LNCaP clone FGC (cell line): ENCODE measurements at regions not wholly inside any gene's neighbourhood (a gene's known extent, or its start where the extent isn't known, plus 50 kb on each side); places are given as distances from the start of the nearest gene placed in this dataset.

Source experiments
- DNase-seq: peaks from one replicate; pipeline ENCODE4 v3.0.0-alpha.2; 2011; ENCODE audit warnings: low read depth
- H3K4me3 ChIP-seq: 2 replicates; pipeline ENCODE4 v1.5.1; 2011; ENCODE audit warnings: mild to moderate bottlenecking, low read depth, low read length, control low read depth
- CTCF ChIP-seq: IDR thresholded peaks from 2 replicates; pipeline ENCODE4 v1.5.1; 2012; ENCODE audit warnings: mild to moderate bottlenecking; ENCODE audit not compliant: control insufficient read depth, insufficient read depth; ENCODE audit errors: extremely low read depth

GRCh38 chr1:193819376-193819775 lies 633.0 kb upstream of the B3GALT2 start:
- no peak overlapping the region for H3K4me3 ChIP-seq
- TF ChIP-seq CTCF: no peak
- no peak for DNase-seq

GRCh38 chr1:193807208-193807607 lies 620.8 kb upstream of the B3GALT2 start:
- TF ChIP-seq CTCF: no peak
- H3K4me3 ChIP-seq: no peak overlapping the region
- DNase-seq: no peak

GRCh38 chr1:193806079-193807048 lies 620.0 kb upstream of the B3GALT2 start:
- DNase-seq: no peak
- no peak overlapping the region for H3K4me3 ChIP-seq
- no peak for TF ChIP-seq CTCF

- no peak overlapping the region for H3K4me3 ChIP-seq
- no peak for DNase-seq
- TF ChIP-seq CTCF: no peak
These were observed 613.7 kb upstream of the B3GALT2 start for GRCh38 chr1:193799948-193800690.

- no peak overlapping the region for H3K4me3 ChIP-seq
- no peak for DNase-seq
- no peak for TF ChIP-seq CTCF
These were observed 613.0 kb upstream of the B3GALT2 start for GRCh38 chr1:193799371-193799770.

- no peak overlapping the region for H3K4me3 ChIP-seq
- 0 out of 2 replicates have a peak, but pooled peaks have one; percentile 7 for TF ChIP-seq CTCF
- peak; percentile 19 for DNase-seq
These were observed 607.8 kb upstream of the B3GALT2 start for GRCh38 chr1:193794239-193794638.

GRCh38 chr1:193791746-193792145 lies 605.3 kb upstream of the B3GALT2 start:
- no peak for TF ChIP-seq CTCF
- DNase-seq: no peak
- H3K4me3 ChIP-seq: no peak overlapping the region
